Astrocyte (in vitro differentiated cells and primary cell): ENCODE measurements at regions not wholly inside any gene's neighbourhood (a gene's known extent, or its start where the extent isn't known, plus 50 kb on each side); places are given as distances from the start of the nearest gene placed in this dataset.

ENCODE experiments used
- EZH2 ChIP-seq: IDR thresholded peaks from 2 replicates; pipeline ENCODE4 v1.6.1; 2012; ENCODE audit warnings: mild to moderate bottlenecking, low read length, inconsistent platforms; ENCODE audit not compliant: insufficient read depth
- TF ChIP-seq, protein P1 (sequence below): IDR thresholded peaks from 2 replicates; pipeline ENCODE4 v1.5.1; 2011; ENCODE audit warnings: low read depth, mild to moderate bottlenecking, inconsistent platforms, low read length, moderate library complexity; ENCODE audit not compliant: insufficient read depth

DNA sequence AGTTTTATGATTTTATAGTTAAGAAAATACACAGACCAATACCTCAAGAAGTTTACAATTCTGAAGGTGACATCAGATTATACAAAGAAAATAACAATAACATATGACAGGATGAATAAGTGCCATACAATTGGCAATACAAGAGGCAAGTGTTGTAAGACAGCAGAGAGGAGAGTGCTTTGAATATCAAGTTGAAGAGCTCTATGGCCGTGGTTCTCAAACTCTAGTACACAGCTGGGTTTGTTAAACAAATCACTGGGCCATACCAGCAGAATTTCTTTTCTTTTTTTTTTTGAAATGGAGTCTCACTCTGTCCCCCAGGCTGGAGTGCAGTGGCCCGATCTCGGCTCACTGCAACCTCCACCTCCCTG lies 167.1 kb upstream of the NECTIN3 start:
- TF ChIP-seq, protein P1, sequence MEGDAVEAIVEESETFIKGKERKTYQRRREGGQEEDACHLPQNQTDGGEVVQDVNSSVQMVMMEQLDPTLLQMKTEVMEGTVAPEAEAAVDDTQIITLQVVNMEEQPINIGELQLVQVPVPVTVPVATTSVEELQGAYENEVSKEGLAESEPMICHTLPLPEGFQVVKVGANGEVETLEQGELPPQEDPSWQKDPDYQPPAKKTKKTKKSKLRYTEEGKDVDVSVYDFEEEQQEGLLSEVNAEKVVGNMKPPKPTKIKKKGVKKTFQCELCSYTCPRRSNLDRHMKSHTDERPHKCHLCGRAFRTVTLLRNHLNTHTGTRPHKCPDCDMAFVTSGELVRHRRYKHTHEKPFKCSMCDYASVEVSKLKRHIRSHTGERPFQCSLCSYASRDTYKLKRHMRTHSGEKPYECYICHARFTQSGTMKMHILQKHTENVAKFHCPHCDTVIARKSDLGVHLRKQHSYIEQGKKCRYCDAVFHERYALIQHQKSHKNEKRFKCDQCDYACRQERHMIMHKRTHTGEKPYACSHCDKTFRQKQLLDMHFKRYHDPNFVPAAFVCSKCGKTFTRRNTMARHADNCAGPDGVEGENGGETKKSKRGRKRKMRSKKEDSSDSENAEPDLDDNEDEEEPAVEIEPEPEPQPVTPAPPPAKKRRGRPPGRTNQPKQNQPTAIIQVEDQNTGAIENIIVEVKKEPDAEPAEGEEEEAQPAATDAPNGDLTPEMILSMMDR: no peak
- no peak for TF ChIP-seq EZH2
